Right hindlimb (tissue), 1 donor: ENCODE measurements at regions not wholly inside any gene's neighbourhood (a gene's known extent, or its start where the extent isn't known, plus 50 kb on each side); places are given as distances from the start of the nearest gene placed in this dataset.

Source experiments
- DNase-seq: peaks from one replicate; pipeline ENCODE4 v3.0.0-alpha.2; 2018

GRCh38 chr16:86777381-86777946 lies 199.1 kb downstream of the FOXL1 start:
- no peak for DNase-seq

DNA sequence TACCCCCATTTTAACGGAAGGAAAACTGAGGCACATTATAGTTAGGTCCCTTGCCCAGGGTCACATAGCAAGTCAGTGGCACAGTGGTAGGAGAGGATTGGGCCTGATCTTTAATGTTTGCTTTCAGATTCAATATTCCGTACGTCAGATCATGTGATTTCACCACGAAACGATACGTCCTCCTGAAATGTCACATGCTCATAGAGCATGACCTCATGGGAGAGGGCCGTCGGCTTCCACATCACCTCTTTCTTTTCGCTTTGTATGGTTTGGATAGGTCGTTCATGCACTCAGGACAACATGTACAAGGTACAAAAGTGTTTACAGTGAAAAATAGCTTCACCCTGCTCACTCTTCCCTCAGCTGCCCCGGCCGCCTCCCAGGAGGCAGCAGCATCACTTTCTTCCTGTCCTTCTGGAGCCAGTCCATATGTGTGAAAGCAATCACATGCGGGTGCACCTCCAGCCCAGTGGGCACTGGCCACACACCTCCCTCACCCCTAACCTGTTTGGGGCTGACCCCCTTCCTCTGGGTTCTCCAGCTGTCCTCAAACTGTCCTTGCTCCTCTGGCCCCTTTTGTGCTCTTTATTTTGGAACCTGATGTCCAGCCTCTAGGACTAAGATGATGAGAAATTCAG lies 199.9 kb downstream of the FOXL1 start:
- no peak for DNase-seq

DNA sequence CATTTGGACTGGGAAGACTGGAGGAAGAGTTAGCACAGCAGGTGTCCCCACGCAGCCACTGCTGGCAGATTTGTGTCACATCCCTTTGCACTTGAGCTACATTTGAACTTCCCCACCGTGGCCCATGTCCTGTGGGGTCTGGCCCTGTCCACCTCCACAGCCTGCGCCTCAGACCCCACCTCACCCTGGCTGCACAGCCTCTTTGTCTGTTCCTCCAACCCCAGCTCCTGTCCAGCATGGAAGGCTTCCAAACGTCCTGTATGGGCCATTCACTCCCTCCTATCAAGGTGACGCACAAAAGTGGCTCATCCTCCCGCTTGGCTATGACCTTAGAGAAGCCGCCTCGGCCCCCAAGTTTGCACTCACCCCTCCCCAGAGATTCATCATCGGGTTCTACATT lies 200.6 kb downstream of the FOXL1 start:
- no peak for DNase-seq

DNA sequence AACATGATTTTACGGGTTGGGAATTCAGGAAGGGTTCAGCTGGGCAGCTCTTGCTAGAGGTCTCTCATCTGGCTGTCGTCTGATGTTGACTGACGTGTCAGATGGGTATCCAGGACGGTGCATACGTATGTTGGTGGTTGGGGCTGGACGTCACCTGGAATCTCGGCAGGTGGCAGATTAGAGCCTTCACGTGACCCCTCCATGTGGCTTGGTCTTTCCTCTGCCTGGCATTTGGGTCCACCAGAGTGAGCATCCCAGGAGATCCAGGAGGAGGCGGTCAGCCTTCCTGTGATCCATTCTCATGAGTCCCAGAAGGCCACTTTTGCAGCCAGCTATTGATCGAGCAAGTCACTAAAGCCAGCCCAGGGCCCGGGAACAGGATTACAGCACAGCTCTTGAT lies 202.7 kb downstream of the FOXL1 start:
- DNase-seq, result no peak

GRCh38 chr16:86783636-86784626 lies 205.6 kb downstream of the FOXL1 start:
- DNase-seq, result no peak

- no peak for DNase-seq
These were observed 208.0 kb downstream of the FOXL1 start for GRCh38 chr16:86786338-86786737.

GRCh38 chr16:86786994-86787393 lies 208.6 kb downstream of the FOXL1 start:
- no peak for DNase-seq

DNA sequence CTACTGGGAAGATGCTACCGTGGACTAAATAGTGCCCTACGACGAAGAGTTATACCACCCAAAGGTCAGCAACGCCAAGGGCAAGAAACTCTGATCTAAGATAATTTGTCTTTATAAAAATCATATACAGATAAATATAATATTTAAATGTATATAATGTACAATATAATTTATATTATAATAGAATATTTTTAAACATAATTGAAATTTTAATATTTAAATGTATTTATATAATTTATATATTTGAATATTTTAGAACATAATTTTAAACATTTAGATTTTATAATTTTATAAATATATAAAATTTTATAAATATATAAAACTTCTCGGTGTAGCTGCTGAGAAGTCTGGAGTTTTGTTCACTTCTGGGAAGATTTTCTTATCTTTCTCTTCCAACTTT lies 209.2 kb downstream of the FOXL1 start:
- DNase-seq, result no peak

- DNase-seq, result no peak
These were observed 211.3 kb downstream of the FOXL1 start for GRCh38 chr16:86789621-86790051.

DNA sequence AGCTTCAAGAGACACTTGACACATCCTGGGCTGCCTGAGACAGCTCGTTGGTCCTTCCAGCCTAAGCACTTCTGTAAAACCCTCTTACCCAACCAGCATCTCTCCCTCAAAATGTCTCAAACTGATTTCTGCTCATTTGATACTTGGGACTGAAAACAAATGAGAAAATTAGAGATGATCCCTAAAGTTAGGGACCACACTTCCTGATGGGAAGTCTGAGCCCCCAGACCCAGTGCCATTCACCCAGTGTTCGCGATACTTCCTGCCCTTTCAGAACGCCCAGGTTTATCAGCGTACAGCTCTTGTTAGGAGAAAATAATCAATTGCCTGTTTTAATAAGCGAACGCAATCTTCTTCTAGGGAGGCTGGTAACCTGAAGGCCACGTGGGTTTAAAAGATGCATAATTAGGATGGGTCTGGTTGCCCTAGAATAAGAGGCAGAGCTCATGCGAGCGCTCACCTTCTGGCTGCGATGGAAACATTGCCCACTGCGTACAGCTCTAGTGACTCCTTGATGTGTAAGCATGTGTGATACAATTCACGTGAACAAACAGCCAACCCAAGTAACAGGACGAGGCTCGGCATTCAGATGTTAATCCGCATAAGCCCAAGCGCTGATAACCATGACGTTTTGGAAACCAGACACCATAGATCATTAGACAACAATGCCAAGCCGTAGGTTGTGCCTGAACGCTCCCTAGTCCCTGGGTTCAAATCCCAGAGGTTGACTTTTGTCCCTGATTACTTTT lies 213.1 kb downstream of the FOXL1 start:
- no peak for DNase-seq

DNA sequence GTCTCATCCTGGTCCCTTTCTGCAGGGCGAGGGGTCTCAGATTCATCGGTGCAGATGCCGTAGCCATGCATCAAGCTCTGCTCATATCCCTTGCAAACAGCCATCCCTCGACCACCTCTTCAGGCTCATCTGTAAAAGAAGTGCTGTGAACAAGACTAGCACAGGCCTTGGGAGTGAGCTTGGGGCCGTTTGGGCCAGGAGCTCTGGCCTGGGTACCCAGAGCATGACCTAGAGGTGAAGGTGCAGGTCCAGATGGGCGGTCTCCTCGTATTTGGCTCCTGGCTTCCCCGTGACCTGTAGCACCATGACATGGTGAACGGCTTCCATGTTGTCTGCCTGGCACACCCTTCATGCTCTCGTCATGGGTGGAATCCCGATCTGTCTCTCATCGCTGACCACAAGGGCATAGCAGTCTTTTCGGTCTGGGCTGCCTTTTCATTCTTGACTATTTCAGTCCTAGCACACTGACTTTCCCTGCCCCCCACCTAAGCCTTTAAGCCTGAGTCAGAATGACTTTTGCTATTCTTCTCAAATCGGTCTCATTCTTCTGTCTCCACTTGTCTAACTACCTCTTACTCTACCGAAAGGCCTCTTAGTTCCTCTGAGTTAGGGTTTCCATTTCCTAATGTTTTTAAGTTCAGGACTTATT lies 216.0 kb downstream of the FOXL1 start:
- DNase-seq, result no peak

DNA sequence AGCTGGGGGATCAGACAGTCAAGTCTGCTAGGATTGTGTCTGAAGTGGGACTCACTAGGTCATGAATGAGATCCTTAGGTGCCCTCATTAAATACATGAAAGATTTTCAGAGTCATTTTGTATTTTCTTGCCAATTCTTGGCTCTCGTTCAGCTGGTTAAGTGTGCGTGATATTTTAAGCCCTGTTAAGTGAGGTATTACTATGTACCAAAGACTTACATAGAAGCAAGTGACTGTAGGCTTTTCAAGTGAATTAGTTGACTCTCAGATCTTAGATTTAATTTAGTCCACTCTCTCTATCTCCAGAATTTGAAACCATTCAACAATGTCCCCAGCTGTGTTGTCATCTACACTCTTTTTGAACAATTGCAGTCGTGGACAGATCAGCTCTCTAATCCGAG lies 219.4 kb downstream of the FOXL1 start:
- no peak for DNase-seq

DNA sequence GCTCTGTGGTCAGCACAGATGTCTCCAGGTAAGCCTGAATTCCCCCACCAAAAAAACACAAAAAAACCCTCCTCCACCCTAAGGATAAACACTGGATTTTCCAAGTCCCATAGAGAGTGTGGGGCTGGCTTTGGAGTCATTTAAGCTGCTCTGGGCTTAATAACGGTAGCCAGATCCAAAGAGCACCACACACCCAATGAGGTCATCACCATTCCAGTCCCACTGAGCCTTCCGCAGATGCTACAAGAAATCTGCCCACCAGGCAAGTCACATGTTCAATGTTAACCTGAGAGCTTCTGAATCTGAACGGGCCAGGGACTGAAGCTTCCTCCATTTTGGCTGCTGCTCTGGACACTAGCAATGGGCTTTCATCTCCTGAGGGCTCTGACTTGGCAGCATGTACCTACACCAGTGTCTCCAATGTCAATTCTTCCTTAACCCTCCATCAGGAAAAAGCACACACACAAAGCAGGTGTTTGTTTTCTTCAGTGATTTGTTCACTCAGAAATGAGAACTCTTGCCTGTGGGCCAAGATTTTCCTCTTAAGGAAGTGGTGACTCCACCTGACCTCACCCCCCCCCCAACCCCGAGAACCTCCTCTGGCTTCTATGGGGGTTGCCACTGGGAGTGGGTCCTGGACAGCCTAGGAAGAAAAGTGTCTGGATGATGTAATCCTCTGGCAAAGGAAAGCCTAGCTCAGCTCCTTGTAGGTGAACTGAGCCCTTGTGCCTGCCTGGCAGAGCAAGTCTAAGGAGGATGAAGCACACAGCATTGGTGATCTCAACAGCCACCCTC lies 220.1 kb downstream of the FOXL1 start:
- DNase-seq, result no peak

GRCh38 chr16:86799367-86799766 lies 221.0 kb downstream of the FOXL1 start:
- no peak for DNase-seq

DNA sequence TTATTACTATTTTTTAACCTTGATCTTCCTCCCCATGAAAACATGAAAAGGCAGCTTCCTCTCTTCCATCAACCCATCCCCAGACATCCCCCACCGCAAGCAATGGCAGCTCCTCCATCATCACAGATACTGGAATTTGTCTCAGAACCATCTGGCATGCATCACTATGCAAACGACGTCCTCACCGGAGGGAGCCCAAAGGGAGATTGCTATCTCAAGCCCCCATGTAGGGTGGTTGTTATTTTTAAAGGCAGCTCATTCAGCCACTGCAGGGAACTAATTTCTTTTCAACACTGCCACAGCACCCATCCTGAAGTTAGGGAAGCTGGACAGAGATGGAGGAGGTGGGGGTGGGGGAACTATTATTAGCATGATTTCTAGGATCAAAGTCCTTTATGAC lies 222.5 kb downstream of the FOXL1 start:
- no peak for DNase-seq

- no peak for DNase-seq
These were observed 223.7 kb downstream of the FOXL1 start for GRCh38 chr16:86802013-86802412.

GRCh38 chr16:86805188-86805587 lies 226.8 kb downstream of the FOXL1 start:
- no peak for DNase-seq

DNA sequence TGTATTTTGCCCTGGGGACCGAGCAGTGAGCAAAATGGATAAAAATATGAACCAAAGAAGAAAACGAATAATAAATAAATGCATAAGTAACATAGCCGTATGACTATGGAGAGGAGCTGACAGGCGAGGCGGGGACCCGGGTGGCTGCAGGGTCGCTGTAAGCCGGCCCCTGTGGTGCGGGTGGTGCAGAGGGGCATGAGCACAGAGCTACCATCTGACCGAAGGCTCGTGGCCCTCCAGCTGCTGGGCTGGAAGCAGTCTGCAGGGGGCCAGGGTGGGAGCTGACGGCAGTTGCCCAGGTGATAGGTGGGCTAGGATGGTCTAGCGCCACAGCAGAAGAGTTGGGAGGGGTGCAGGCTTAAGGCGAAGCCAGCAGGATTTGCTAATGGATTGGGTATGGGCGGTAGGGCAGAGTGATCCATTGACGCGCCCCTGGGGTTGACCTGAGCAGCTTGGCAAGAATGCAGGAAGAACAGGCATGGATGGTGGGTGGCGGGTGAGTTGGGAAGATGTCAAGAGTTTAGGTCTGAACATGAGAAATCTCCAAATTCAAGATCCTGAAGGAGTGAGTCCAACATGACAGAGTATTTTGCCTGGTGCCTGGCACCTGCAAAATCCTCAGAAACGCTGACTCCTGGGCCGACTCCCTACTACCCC lies 228.0 kb downstream of the FOXL1 start:
- no peak for DNase-seq

- DNase-seq, result no peak
These were observed 228.5 kb downstream of the FOXL1 start for GRCh38 chr16:86806838-86807351.

GRCh38 chr16:86808863-86809444 lies 230.6 kb downstream of the FOXL1 start:
- no peak for DNase-seq
